Calu3 (cell line): ENCODE measurements at regions not wholly inside any gene's neighbourhood (a gene's known extent, or its start where the extent isn't known, plus 50 kb on each side); places are given as distances from the start of the nearest gene placed in this dataset.

Source experiments
- BruUV-seq: library from RNA; stranded (reverse); fragments of 400-500 nt; replicated peaks from 2 replicates; lab custom pipeline; 2021; lab: Mats Ljungman, UMichigan
- CTCF ChIA-PET: fragments of 300-600 bp; sonication (Branson Sonifier 250); formaldehyde crosslinking; loops from one replicate; lab custom pipeline; 2022; ENCODE audit warnings: antibody characterized with exemption; lab: Charles Lee
- DNase-seq: peaks from one replicate; pipeline ENCODE4 v3.0.0; 2022
- H3K27ac Mint-ChIP-seq: one replicate; pipeline ENCODE4 v1.8.0; 2022; ENCODE audit warnings: mixed read lengths; ENCODE audit not compliant: unreplicated experiment
- H3K27me3 Mint-ChIP-seq: one replicate; pipeline ENCODE4 v1.8.0; 2022; ENCODE audit warnings: mixed read lengths; ENCODE audit not compliant: unreplicated experiment
- H3K36me3 Mint-ChIP-seq: one replicate; pipeline ENCODE4 v1.8.0; 2022; ENCODE audit warnings: mild to moderate bottlenecking, moderate library complexity, mixed read lengths; ENCODE audit not compliant: insufficient read depth, unreplicated experiment
- H3K4me1 Mint-ChIP-seq: one replicate; pipeline ENCODE4 v1.8.0; 2022; ENCODE audit warnings: mild to moderate bottlenecking, low read depth, mixed read lengths; ENCODE audit not compliant: unreplicated experiment
- H3K4me3 Mint-ChIP-seq: one replicate; pipeline ENCODE4 v1.8.0; 2022; ENCODE audit warnings: mild to moderate bottlenecking, low read depth, moderate library complexity, mixed read lengths; ENCODE audit not compliant: unreplicated experiment
- H3K9me3 Mint-ChIP-seq: one replicate; pipeline ENCODE4 v1.8.0; 2022; ENCODE audit warnings: low read depth, mixed read lengths; ENCODE audit not compliant: unreplicated experiment
- CTCF ChIP-seq: fragments of 200-600 bp; IDR thresholded peaks from one replicate; pipeline ENCODE4 v1.8.0; 2022; ENCODE audit warnings: antibody characterized with exemption; ENCODE audit not compliant: unreplicated experiment
- intact Hi-C: fragments of 100-400 bp; cut with micrococcal nuclease; formaldehyde crosslinking; loops from one replicate; pipeline ENCODE4 v1.10.0; 2022; ENCODE audit not compliant: unreplicated experiment

GRCh38 chr5:82595113-82595512 is 317.0 kb upstream of the RPS23 start:
- intact Hi-C loops = no loop called here
- Mint-ChIP-seq H3K4me3 (no peak overlapping the region), H3K4me1 (peaks cover 9% of the 10 kb centered on the region), H3K9me3 (peaks cover 13% of the 10 kb centered on the region), H3K27me3 (no peaks in the 10 kb centered on the region), H3K27ac (no peak overlapping the region), H3K36me3 (no peaks in the 10 kb centered on the region)
- no peak for DNase-seq
- no TSS peak for BruUV-seq
- no peak for TF ChIP-seq CTCF
- CTCF ChIA-PET = no interaction called here

DNA sequence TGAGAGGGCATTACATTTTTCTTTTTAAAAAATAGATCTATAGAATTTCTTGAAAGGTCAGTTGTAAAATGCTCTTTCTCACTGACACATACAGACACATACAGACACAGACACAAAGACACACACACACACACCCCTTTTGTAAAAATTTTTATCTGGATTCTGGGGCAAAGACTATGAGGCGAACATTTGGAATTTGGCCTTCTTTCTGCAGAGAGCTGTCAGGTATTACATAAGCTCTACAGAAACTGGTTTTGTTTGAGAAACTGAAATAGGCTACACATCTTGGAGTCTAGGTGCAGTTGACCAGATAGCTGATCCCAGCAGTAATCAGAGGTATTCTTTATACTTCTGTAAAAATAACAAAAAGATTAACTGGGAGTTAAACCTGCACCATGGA is 315.9 kb upstream of the RPS23 start:
- Mint-ChIP-seq H3K27me3 (no peaks in the 10 kb centered on the region), H3K27ac (no peak overlapping the region)
- CTCF ChIA-PET = no interaction called here

GRCh38 chr5:82593481-82593880 is 315.3 kb upstream of the RPS23 start:
- no peak for DNase-seq
- intact Hi-C loops = no loop called here
- no peak overlapping the region for H3K4me3 Mint-ChIP-seq
- BruUV-seq = no TSS peak
- no peak for TF ChIP-seq CTCF
- H3K27ac Mint-ChIP-seq = no peak overlapping the region
- no peaks in the 10 kb centered on the region for H3K36me3 Mint-ChIP-seq
- H3K9me3 Mint-ChIP-seq = peaks cover 18% of the 10 kb centered on the region
- H3K4me1 Mint-ChIP-seq = peaks cover 9% of the 10 kb centered on the region
- CTCF ChIA-PET = no interaction called here
- no peaks in the 10 kb centered on the region for H3K27me3 Mint-ChIP-seq

More for the DNA sequence above, 315.9 kb upstream of the RPS23 start:
- no TSS peak for BruUV-seq
- Mint-ChIP-seq H3K4me1 (peaks cover 9% of the 10 kb centered on the region), H3K36me3 (no peaks in the 10 kb centered on the region), H3K4me3 (no peak overlapping the region), H3K9me3 (peaks cover 18% of the 10 kb centered on the region)
- intact Hi-C loops = no loop called here
- TF ChIP-seq CTCF = no peak
- DNase-seq = no peak

DNA sequence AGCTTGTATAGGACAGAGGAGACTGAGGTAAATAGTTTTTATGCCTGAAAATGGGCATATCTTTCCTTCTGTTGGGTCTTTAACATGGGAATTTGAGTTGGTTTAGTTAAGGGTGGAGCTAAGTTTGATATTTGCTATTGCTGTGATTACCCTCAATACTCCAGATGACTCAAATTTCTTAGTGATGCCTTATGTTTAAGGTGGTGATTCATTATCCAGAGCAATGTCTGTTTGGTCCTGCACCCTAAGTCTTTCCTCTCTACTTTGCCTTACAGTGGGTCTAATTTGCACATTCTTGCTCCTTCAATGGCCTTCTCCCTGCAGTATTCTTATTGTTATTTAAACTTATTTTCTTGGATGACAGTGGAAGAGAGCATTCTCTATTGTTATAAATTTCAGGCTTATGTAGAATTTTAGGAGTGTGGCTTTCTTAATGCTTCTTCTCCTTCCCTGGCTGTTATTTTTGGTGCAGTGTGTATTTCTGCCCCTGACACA is 312.9 kb upstream of the RPS23 start:
- no TSS peak for BruUV-seq
- CTCF ChIA-PET = no interaction called here
- intact Hi-C loops = no loop called here
- H3K36me3 Mint-ChIP-seq = no peaks in the 10 kb centered on the region
- no peak overlapping the region for H3K4me3 Mint-ChIP-seq
- H3K4me1 Mint-ChIP-seq = peaks cover 16% of the 10 kb centered on the region
- DNase-seq = no peak
- no peak overlapping the region for H3K27ac Mint-ChIP-seq
- peaks cover 18% of the 10 kb centered on the region for H3K9me3 Mint-ChIP-seq
- no peaks in the 10 kb centered on the region for H3K27me3 Mint-ChIP-seq
- no peak for TF ChIP-seq CTCF
